NCI-H2196 treated with DMSO at 0.1 percent for 48 hours (cell line): ENCODE measurements at regions not wholly inside any gene's neighbourhood (a gene's known extent, or its start where the extent isn't known, plus 50 kb on each side); places are given as distances from the start of the nearest gene placed in this dataset.

ENCODE experiments used
- DNase-seq: peaks from one replicate; lab custom pipeline; 2025; ENCODE audit not compliant: unreplicated experiment; lab: John Stamatoyannopoulos, UW

DNA sequence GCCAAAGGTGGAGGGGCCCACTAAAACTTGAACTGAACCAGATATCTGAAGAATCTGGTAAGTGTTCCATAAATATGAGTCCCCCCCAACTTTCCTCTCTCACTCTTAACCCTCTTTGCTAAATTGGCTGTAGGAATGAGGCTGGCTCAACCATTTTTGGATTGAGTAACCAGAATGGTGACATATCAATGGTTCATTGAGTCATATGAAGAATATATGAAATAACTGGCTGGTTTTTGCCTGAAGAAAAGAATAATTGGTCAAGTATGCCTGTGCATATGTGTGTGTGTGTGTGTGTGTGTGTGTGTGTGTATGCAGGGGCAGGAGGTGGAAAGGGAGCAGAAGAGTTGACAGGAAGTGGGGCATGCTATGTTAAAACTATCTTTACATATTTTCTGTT is 472.9 kb upstream of the THBS1 start:
- DNase-seq = no peak

DNA sequence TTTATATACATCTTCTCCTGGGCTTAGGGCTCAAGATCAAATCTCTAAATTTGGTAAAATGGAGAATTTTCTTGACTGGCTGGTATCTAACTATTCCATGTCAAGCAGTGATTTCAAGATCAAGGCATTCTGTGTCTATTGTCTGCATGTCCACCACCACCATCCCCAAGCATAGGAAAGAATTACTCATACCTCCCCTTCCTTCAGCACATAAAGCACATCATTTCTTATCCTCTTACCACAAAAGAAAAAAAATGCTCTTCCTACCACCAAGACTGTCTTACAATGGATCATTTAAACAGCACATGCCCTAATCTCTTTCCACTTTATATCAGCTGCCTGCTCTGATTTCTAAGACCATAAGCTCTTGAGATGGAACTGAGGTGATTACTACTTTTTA is 470.5 kb upstream of the THBS1 start:
- DNase-seq = no peak

GRCh38 chr15:39110746-39111145 is 470.1 kb upstream of the THBS1 start:
- no peak for DNase-seq

DNA sequence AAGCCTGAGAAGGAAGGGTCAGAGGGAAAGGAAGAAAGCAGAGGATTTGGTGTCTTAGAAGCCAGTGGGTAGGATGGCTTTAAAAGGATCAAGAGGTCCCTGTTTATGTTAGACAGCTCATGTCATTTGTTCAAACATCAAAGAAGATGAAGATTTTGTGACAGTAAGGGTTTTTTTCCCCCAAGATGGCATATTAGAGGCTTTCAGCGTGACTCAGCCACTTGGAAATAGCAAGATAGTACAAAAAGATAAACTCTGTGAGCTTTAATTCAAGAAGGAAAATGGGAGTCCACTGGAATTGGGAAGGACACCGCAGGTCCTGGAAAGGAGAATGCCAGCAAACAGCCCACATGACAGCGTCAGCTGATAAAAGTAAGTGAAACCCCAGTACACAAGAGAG is 467.1 kb upstream of the THBS1 start:
- no peak for DNase-seq

DNA sequence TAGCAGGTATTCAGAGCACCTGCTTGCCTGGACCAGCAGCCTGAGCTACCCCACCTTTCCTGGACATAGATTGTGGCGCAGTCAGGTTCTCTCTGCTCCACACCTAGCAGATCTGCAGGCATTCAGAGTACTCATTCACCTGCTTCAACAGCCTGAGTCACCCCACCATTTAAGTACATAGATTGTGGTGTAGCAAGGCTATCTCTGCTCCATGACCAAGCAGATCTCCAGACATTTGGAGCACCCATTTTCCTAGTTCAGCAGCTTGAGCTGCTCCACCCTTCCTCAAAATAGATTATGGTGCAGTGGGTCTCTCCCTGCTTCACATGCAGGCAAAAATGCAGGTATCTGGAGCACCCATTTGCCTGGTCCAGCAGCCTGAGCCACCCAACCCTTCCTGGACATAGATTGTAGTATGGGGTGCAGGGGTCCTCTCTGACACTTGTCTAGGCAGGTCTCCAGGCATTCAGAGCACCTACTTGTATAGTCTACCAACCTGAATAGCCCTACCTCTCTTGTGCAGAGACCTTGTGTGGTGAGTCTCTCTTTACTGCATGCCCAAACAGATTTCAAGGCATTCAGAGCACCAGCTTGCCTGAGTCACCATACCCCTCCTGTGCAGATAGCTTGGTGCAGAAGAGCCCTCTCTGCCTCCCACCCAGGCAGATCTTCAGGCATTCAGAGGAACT is 466.0 kb upstream of the THBS1 start:
- DNase-seq = no peak

- DNase-seq = no peak
Measured at GRCh38 chr15:39115379-39116057, 465.4 kb upstream of the THBS1 start.

- no peak for DNase-seq
Measured at GRCh38 chr15:39118510-39118909, 462.4 kb upstream of the THBS1 start.

GRCh38 chr15:39124155-39124552 is 456.7 kb upstream of the THBS1 start:
- no peak for DNase-seq

DNA sequence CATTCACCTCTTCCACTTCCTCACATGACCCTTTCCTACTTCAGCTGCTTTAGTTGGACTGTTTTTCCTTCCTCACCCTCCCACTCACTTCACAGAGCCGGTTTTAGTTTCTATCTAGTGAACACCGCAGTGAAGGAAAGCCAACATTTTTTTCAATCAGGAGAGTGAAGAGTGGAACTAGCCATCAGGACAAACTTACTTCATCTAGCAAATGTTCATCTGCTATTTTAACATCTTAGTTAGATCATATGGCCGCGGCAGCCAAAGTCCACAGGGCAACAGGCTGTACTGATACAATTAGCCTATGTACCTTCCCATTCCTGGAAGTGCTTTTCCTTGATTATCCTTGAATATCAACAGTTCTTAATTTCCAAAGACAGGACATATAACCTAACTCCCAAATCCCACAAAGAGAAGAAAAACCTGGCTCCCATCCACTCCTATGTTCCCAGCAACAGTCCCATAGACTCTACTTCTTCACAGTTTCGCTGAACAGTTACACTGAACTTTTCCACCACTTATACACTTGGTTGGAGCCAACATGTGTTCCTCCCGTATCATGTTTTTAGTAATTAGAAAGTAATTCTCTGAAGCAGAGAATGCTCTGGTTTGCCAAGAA is 456.2 kb upstream of the THBS1 start:
- no peak for DNase-seq

- DNase-seq = no peak
Measured at GRCh38 chr15:39125226-39125625, 455.7 kb upstream of the THBS1 start.

DNA sequence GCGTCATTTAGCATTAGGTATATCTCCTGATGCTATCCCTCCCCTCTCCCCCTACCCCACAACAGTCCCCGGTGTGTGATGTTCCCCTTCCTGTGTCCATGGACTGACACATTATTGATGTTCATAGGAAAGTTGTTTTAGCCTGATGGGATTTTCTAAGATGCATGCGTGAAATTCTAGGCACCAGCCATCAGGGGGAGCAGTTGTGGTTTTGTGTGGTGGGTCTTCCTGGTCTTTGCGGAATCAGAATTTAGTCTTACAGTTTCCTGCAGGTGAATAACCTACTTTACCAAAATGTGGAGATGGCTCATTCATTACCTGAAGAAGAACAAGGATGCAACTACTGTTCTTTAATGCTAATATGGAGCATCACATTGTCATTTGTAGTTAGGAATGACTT is 455.0 kb upstream of the THBS1 start:
- no peak for DNase-seq

- no peak for DNase-seq
Measured at GRCh38 chr15:39127151-39127790, 453.6 kb upstream of the THBS1 start.

GRCh38 chr15:39127925-39128617 is 452.8 kb upstream of the THBS1 start:
- peak; percentile 7 for DNase-seq

GRCh38 chr15:39128746-39129145 is 452.1 kb upstream of the THBS1 start:
- no peak for DNase-seq

GRCh38 chr15:39130556-39131379 is 450.1 kb upstream of the THBS1 start:
- no peak for DNase-seq

DNA sequence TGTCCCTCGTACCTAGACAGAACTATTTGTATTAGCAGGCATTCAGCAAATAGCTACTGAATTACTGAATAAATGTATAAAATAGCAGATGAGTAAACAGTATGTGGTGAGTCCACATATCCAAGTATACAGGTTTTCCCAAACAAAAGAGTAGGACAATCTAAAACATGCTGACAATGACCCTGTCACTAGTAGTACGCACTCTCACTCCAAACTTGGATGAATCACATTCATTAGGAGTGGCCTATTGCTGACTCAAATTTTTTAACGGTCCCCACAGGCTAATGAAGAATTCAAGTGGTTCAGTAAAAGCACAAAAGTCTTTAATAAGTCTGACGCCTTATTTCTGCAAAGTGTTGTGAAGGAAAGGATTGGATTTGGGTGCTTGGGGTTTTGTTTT is 449.3 kb upstream of the THBS1 start:
- no peak for DNase-seq

DNA sequence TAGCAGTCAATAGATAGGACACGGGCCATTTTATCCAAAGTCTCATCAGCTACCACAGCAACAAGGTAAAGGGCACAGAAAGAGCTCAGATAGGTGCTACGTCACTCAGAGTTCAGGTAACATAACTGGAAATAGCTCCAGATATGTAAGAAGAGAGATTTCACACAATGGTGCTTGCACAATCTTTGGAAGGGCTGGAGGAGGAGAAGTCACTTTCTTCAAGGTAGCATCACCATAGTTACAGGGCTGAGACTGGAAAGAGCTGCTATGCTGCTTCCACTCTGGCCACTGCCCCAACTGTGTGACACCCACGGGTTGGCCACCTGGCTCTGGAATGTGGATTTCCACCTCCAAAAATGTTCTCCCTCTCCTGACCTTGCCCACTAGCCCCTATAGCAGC is 448.8 kb upstream of the THBS1 start:
- no peak for DNase-seq

DNA sequence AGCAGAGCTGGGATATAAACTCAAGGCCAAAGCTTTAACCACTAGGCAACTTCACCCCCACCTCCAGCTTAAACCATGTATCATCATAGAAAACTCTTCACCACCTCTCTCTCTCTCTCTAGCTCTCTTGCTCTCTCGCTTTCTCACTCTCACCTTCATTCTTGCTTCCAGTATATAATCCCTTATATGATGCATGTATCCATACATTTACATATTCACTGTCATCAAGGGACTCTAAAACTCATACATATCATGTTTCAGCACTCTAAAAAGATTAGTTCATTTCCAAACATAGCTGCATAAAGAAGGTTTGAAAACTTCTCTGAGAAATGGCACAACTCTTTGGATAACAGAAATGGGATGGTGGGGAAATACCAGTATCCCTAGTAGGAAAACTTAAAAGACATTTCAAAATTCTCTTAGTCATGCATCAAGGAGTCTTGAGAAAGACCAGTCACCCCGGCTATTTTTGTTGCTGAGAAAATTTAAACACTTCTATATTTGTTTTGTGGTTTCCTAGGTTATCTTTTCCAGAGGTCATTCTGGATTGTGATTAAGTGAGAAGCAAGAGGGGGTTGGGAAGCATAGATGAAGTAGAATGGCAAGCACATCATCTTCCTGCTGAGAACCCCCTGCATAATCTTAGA is 447.8 kb upstream of the THBS1 start:
- no peak for DNase-seq

DNA sequence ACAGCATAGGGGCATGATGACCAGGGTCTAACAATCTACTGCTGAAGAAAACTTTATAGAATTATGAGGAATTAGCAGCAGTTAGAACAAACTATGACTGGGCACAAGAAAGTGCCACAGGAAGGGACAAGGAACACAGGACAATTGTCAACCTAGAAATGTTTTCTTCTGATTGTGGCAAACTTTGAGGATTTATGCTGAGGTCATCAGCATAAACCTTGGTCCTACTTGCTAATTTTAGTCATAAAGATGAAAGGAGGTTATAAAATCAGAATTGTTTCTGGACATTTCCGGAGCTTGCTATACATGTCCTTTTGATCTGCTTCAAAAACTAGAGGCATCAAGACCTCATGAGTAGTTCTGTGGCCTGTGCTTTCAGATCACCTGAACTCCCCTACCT is 446.6 kb upstream of the THBS1 start:
- DNase-seq = no peak

- no peak for DNase-seq
Measured at GRCh38 chr15:39135989-39136388, 444.9 kb upstream of the THBS1 start.
